ENCODE measurements at regions not wholly inside any gene's neighbourhood (a gene's known extent, or its start where the extent isn't known, plus 50 kb on each side); places are given as distances from the start of the nearest gene placed in this dataset.

- TF ChIP-seq EZH2 (optimal IDR thresholded peaks at IDR 0.05; ENCODE audit: low read depth, low read length) (no peak), CTCF (IDR thresholded peaks at IDR 0.05; ENCODE audit: low read length) (no peak), EZH2phosphoT487 (IDR thresholded peaks at IDR 0.05; ENCODE audit: low read length) (no peak)
- Histone ChIP-seq H2AFZ (ENCODE audit: low read length) (no peak overlapping the region), H3K9me3 (replicated peaks; ENCODE audit: insufficient read depth, low read length) (no peaks in the 10 kb centered on the region), H3F3A (ENCODE audit: insufficient read depth, low read length) (no peaks in the 10 kb centered on the region), H3K9me2 (replicated peaks; ENCODE audit: insufficient read depth, low read length) (no peaks in the 10 kb centered on the region), H3K9ac (ENCODE audit: low read length) (no peak overlapping the region), H3K79me2 (ENCODE audit: low read length) (no peaks in the 10 kb centered on the region), H4K20me1 (ENCODE audit: insufficient read depth, low read length) (no peaks in the 10 kb centered on the region), H3K4me1 (ENCODE audit: low read length) (no peaks in the 10 kb centered on the region), H3K36me3 (replicated peaks; ENCODE audit: insufficient read depth, low read length) (no peaks in the 10 kb centered on the region), H3K27me3 (replicated peaks; ENCODE audit: insufficient read depth, low read length) (no peaks in the 10 kb centered on the region), H3K4me3 (ENCODE audit: low read length) (no peak overlapping the region), H3K4me2 (ENCODE audit: low read depth, low read length) (no peak overlapping the region), H3K27ac (ENCODE audit: low read length) (no peak overlapping the region)
- peak; percentile 4 for DNase-seq
Observed at GRCh38 chr2:137824501-137824900, 139.8 kb upstream of the HNMT start.

- Histone ChIP-seq H3K4me2 (ENCODE audit: low read depth, low read length) (no peak overlapping the region), H3F3A (ENCODE audit: insufficient read depth, low read length) (no peaks in the 10 kb centered on the region), H3K27me3 (replicated peaks; ENCODE audit: insufficient read depth, low read length) (no peaks in the 10 kb centered on the region), H3K4me1 (ENCODE audit: low read length) (no peaks in the 10 kb centered on the region), H4K20me1 (ENCODE audit: insufficient read depth, low read length) (no peaks in the 10 kb centered on the region), H3K9ac (ENCODE audit: low read length) (no peak overlapping the region), H3K27ac (ENCODE audit: low read length) (no peak overlapping the region), H3K79me2 (ENCODE audit: low read length) (no peaks in the 10 kb centered on the region), H3K4me3 (ENCODE audit: low read length) (no peak overlapping the region), H2AFZ (ENCODE audit: low read length) (no peak overlapping the region), H3K9me2 (replicated peaks; ENCODE audit: insufficient read depth, low read length) (no peaks in the 10 kb centered on the region), H3K9me3 (replicated peaks; ENCODE audit: insufficient read depth, low read length) (no peaks in the 10 kb centered on the region), H3K36me3 (replicated peaks; ENCODE audit: insufficient read depth, low read length) (no peaks in the 10 kb centered on the region)
- TF ChIP-seq EZH2phosphoT487 (IDR thresholded peaks at IDR 0.05; ENCODE audit: low read length) (no peak), EZH2 (optimal IDR thresholded peaks at IDR 0.05; ENCODE audit: low read depth, low read length) (no peak), CTCF (IDR thresholded peaks at IDR 0.05; ENCODE audit: low read length) (no peak)
- DNase-seq, result peak; percentile 5
Observed at GRCh38 chr2:137826373-137827372, 137.6 kb upstream of the HNMT start.

- Histone ChIP-seq H3K9ac (ENCODE audit: low read length) (no peak overlapping the region), H3K9me2 (replicated peaks; ENCODE audit: insufficient read depth, low read length) (no peaks in the 10 kb centered on the region), H3K4me1 (ENCODE audit: low read length) (no peaks in the 10 kb centered on the region), H3K4me3 (ENCODE audit: low read length) (no peak overlapping the region), H3K79me2 (ENCODE audit: low read length) (no peaks in the 10 kb centered on the region), H3F3A (ENCODE audit: insufficient read depth, low read length) (no peaks in the 10 kb centered on the region), H3K36me3 (replicated peaks; ENCODE audit: insufficient read depth, low read length) (no peaks in the 10 kb centered on the region), H3K9me3 (replicated peaks; ENCODE audit: insufficient read depth, low read length) (no peaks in the 10 kb centered on the region), H4K20me1 (ENCODE audit: insufficient read depth, low read length) (no peaks in the 10 kb centered on the region), H3K4me2 (ENCODE audit: low read depth, low read length) (no peak overlapping the region), H2AFZ (ENCODE audit: low read length) (no peak overlapping the region), H3K27ac (ENCODE audit: low read length) (no peak overlapping the region), H3K27me3 (replicated peaks; ENCODE audit: insufficient read depth, low read length) (no peaks in the 10 kb centered on the region)
- TF ChIP-seq CTCF (IDR thresholded peaks at IDR 0.05; ENCODE audit: low read length) (no peak), EZH2phosphoT487 (IDR thresholded peaks at IDR 0.05; ENCODE audit: low read length) (no peak), EZH2 (optimal IDR thresholded peaks at IDR 0.05; ENCODE audit: low read depth, low read length) (no peak)
- no peak for DNase-seq
Observed at GRCh38 chr2:137828624-137829023, 135.6 kb upstream of the HNMT start.
